ENCODE measurements at regions not wholly inside any gene's neighbourhood (a gene's known extent, or its start where the extent isn't known, plus 50 kb on each side); places are given as distances from the start of the nearest gene placed in this dataset.
"Not testable (repeated sequence)": the region's sequence is repeated elsewhere in the genome, so short reads cannot be mapped to it uniquely, and the experiment has no call there.

- no peaks in the 10 kb centered on the region for H3K4me1 ChIP-seq (replicated peaks in 1 of 2)
- TF ChIP-seq POLR2A (IDR thresholded peaks at IDR 0.05): no peak
- TF ChIP-seq, protein P1, sequence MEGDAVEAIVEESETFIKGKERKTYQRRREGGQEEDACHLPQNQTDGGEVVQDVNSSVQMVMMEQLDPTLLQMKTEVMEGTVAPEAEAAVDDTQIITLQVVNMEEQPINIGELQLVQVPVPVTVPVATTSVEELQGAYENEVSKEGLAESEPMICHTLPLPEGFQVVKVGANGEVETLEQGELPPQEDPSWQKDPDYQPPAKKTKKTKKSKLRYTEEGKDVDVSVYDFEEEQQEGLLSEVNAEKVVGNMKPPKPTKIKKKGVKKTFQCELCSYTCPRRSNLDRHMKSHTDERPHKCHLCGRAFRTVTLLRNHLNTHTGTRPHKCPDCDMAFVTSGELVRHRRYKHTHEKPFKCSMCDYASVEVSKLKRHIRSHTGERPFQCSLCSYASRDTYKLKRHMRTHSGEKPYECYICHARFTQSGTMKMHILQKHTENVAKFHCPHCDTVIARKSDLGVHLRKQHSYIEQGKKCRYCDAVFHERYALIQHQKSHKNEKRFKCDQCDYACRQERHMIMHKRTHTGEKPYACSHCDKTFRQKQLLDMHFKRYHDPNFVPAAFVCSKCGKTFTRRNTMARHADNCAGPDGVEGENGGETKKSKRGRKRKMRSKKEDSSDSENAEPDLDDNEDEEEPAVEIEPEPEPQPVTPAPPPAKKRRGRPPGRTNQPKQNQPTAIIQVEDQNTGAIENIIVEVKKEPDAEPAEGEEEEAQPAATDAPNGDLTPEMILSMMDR (IDR thresholded peaks at IDR 0.05): no peak
- intact Hi-C loops (cut with DNase I): no loop called here
- DNase-seq: no peak
- no peaks in the 10 kb centered on the region for H3K9me3 ChIP-seq (replicated peaks in 1 of 3)
- H3K27ac ChIP-seq: no peak overlapping the region
- H3K27me3 ChIP-seq: no peaks in the 10 kb centered on the region
- H3K4me3 ChIP-seq: no peak overlapping the region
- no peaks in the 10 kb centered on the region for H3K36me3 ChIP-seq (replicated peaks in 1 of 2)
These were observed 188.9 kb upstream of the BOD1L1 start for GRCh38 chr4:13816472-13816871.

DNA sequence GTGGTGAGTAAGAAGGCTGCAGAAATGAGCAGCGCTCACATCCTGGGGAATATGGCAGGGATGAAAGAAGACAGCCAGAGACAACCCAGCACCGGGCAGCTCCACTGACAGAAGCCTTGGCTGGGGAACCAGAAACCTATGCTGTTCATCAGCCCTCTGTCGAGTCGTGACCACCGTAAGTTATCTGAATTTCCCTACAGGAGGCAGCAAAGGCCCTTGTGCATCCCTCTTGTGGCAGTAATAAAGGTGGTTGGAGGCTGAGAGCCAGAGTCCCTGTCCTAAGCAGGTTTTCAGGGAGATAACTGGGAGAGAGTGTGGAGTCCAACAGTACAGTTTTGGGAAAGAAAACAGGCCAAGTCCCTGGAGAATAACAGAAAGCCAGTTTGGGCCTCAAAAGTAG lies 194.0 kb upstream of the BOD1L1 start:
- no peak overlapping the region for H3K4me3 ChIP-seq
- no peak for DNase-seq
- H3K4me1 ChIP-seq (replicated peaks in 1 of 2): no peaks in the 10 kb centered on the region
- intact Hi-C loops (cut with DNase I): no loop called here
- H3K27ac ChIP-seq: no peak overlapping the region
- H3K9me3 ChIP-seq (replicated peaks in 1 of 3): no peaks in the 10 kb centered on the region
- TF ChIP-seq POLR2A (IDR thresholded peaks at IDR 0.05): no peak
- TF ChIP-seq, protein P1 (IDR thresholded peaks at IDR 0.05): no peak
- H3K36me3 ChIP-seq (replicated peaks in 1 of 2): no peaks in the 10 kb centered on the region
- whole genome bisulfite sequencing, 4 donors: 77 to 100% (median 86%) methylated on average over 5 of the region's 5 CpGs
- H3K27me3 ChIP-seq: no peaks in the 10 kb centered on the region

DNA sequence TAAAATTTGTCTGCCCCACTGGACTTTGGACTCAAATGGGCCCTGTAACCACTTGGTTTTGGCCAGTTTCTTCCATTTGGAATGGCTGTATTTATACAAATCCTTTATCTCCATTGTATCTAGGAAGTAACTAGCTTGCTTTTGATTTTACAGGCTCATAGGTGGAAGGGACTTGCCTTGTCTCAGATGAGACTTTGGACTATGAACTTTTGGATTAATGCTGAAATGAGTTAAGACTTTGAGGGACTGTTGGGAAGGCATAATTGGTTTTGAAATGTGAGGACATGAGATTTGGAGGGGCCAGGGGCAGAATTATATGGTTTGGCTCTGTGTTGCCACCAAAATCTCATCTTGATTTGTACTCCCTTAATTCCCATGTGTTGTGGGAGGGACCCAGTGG lies 198.3 kb upstream of the BOD1L1 start:
- H3K36me3 ChIP-seq (replicated peaks in 1 of 2); intact Hi-C loops (cut with DNase I); H3K9me3 ChIP-seq (replicated peaks in 1 of 3); H3K27ac ChIP-seq; H3K4me3 ChIP-seq; DNase-seq; H3K27me3 ChIP-seq; H3K4me1 ChIP-seq (replicated peaks in 1 of 2): not testable (repeated sequence)

GRCh38 chr4:13829457-13829856 lies 201.9 kb upstream of the BOD1L1 start:
- no peak for DNase-seq
- TF ChIP-seq, protein P1 (IDR thresholded peaks at IDR 0.05): no peak
- no peak for TF ChIP-seq POLR2A (IDR thresholded peaks at IDR 0.05)
- Histone ChIP-seq H3K27me3 (no peaks in the 10 kb centered on the region), H3K27ac (no peak overlapping the region), H3K36me3 (replicated peaks in 1 of 2) (no peaks in the 10 kb centered on the region), H3K9me3 (replicated peaks in 1 of 3) (no peaks in the 10 kb centered on the region), H3K4me1 (replicated peaks in 1 of 2) (no peaks in the 10 kb centered on the region), H3K4me3 (no peak overlapping the region)
- intact Hi-C loops (cut with DNase I): no loop called here
- WGBS, 4 donors: 77 to 88% (median 84%) methylated on average over 3 of the region's 3 CpGs

DNA sequence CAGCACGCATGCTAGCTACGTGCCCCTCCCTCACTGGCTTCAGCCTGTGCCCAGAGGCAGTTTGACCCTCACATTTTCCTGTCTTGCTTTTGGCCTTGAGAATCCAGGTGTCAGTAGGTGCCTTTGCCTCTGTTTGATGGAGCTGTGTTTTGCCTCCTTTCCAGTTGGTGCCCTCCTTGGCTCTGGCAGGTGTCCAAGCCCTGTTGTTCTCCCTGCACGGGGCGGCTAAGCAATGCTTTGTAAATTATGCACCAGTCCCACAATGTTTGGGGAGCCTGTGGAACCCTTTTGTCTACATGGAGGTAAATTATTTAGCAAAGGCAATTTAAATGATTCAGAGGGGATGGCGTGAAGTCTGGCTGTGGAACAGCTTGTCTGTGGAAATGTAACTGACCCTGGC lies 202.9 kb upstream of the BOD1L1 start:
- intact Hi-C loops (cut with DNase I): no loop called here
- WGBS, 4 donors: 67 to 75% (median 72%) methylated on average over 5 of the region's 5 CpGs
- TF ChIP-seq, protein P1 (IDR thresholded peaks at IDR 0.05): no peak
- Histone ChIP-seq H3K27ac (no peak overlapping the region), H3K36me3 (replicated peaks in 1 of 2) (no peaks in the 10 kb centered on the region), H3K9me3 (replicated peaks in 1 of 3) (no peaks in the 10 kb centered on the region), H3K27me3 (no peaks in the 10 kb centered on the region), H3K4me3 (no peak overlapping the region), H3K4me1 (replicated peaks in 1 of 2) (no peaks in the 10 kb centered on the region)
- DNase-seq: no peak

Measured in adrenal gland (tissue), 9 donors.